ENCODE measurements at regions not wholly inside any gene's neighbourhood (a gene's known extent, or its start where the extent isn't known, plus 50 kb on each side); places are given as distances from the start of the nearest gene placed in this dataset.

DNA sequence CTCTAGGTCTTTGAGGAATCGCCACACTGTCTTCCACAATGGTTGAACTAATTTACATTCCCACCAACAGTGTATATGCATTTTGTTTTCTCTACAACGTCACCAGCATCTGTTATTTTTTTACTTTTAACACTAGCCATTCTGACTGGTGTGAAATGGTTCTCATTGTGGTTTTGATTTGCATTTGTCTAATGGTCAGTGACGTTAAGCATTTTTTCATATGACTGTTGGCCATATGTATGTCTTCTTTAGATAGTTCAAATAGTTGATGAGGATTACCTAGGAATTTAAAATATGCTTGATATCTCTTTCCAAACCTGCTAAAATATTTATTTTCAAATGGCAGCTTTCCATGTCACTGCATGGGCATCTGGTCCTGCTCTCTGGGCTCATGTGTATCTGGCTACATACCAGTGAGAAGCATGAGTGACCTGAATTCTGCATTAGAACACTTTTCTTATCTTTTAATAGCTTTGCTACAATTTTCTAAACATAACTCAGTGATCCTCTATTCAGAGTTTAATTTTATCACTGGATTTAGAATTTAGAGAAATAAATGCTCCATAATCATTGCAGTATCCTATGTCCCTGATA is 95.8 kb upstream of the ADAMTS16 start:
- DNase-seq: no peak

DNA sequence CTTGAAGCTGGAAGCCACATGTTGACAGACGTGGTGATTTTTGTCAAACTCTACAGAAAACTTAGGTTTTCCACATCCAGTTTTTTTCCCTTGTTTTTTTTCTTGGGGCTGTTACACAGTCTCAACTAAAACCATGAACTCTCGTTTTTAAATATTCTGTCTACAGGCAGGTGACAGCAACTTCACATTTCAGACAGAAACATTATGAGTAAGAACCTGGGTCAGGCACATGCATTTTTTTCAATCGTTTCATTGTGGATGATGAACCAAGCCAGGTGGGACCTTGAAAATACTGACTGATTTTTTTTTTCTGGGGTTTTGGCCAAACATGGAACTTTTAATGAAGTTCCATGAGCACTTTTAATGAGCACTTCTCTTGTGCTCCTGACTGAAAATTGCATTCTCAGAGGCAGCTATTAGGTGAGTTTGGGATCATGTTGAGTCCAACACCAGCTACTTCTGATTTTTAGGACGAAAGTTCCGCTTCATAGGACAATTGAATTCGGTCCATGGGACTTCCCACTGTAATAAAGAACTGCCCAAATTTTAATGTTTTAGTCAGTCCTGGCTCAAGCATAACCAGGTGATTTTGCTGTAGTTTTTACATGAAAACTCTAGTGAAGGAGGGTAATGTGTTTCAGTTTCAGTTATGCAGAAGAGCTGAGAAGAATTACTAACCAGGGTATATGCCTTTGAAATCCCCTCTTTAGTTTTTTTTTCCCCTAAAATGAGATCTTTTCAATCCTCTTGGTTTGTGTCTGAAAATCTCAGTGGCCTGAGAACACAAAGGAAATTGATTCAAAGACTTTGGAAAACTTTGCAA is 93.2 kb upstream of the ADAMTS16 start:
- no peak for DNase-seq

DNA sequence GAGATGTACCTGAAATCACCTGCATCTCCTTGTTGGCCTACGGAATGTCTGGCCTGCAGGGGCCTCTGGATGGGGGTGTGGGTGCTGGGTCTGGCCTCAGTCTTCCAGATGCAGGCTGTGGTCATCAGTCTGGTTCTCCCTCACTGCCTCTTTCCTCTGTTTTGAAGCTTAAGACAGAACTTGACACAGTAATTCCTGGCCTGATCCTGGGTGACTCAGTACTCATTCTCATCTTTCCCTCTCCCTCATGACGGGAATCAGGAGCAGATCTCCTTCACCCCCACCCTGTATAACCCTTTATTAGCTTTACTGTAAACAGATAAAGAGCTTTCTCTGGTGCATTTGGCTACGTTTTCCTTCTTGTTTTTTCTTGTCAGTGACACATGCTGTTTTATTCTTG is 89.3 kb upstream of the ADAMTS16 start:
- DNase-seq: no peak

DNA sequence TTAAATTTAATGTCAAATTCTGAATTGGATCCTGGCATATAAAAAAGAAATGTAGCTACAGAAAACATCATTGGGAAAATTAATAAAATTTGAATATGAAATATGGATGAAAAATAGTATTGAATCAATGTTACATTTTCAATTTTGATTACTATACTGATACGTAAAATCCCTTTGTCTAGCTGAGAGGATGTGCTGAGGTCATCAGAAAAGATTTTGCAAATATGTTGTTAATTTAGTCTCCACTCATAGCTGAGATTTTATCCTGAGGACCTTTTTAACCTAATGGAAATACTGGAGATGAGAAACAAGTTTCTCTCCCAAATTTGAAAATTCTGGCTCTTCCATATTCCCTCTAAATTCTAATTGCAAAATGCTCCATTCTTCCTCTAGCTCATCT is 84.4 kb upstream of the ADAMTS16 start:
- no peak for DNase-seq

DNA sequence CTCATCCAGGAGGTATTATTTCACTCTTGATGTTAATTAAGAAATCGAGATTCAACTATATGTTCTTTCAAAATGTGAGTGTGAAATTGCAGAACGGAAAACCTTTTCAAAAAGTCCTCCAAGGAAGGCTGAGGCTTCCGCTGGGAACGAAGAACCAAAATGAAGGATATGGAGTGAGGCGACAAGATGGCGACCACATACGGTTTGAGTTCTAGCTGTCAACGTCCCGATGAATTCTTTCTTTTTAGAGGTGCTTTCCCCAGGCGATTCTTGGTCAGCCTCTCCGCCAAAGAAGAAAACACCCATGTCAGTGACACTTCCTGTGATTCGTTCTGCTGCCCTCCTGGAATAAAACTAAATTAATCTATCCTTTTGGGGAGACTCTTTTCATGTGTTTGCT is 78.3 kb upstream of the ADAMTS16 start:
- no peak for DNase-seq

DNA sequence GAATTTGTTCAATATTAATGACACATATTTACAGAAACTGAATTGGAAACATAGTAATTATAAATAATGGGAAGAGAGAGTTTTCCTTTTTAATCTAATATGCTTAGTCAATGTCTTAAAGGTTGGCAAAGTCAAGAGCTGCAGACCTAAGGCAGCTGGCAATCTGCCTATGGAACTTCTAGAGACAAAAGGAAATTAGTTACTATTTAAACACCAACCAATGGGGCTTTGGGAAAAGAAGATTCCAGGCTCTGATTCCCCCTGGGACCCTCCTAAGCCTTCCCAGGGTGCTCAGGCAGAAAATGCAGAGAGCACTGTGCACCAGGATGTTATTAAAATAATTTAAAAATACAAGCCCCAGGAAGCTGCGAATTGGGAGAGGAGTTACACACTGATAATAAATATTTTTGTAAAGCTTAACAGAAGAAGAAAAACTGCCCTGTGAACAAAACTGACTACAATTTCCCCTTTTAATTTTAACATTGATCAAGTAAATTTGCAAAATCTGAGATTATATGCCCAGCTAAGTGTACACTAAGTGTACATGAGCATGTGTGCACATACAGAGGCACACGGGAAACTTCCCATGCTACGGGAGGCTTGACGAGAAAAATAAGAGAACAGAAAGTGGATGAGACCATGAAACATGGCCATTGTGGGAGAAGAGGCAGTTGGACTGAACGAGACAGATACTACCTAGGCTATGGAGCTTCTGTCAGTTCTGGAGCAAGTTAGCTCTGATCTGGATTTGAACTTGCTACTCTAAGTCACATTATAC is 77.4 kb upstream of the ADAMTS16 start:
- no peak for DNase-seq

GRCh38 chr5:5063533-5063953 is 76.6 kb upstream of the ADAMTS16 start:
- no peak for DNase-seq

- DNase-seq: no peak
Measured at GRCh38 chr5:5065472-5065871, 74.7 kb upstream of the ADAMTS16 start.

- DNase-seq: no peak
Measured at GRCh38 chr5:5066276-5067186, 73.6 kb upstream of the ADAMTS16 start.

DNA sequence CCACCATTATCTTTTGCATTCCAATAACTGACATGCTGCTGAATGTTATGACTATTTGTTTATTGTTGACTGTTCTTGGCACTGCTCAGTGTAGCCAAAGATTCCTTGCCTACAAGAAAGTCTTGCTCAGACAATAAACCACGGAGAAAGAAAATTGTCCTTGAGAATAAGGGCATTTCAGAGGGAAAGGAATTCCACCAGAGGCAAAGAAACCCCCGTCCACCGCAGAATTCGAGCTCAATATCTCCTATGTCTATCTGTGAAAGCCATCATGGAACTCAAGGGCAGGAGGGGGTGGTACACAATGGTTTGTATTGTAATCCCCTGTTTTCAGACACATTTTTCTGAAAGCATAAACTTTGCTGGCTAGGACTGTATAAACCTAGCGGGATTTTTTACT is 70.3 kb upstream of the ADAMTS16 start:
- no peak for DNase-seq

GRCh38 chr5:5071554-5071953 is 68.6 kb upstream of the ADAMTS16 start:
- DNase-seq: no peak

- DNase-seq: no peak
Measured at GRCh38 chr5:5077236-5077635, 62.9 kb upstream of the ADAMTS16 start.

GRCh38 chr5:5078009-5078897 is 61.9 kb upstream of the ADAMTS16 start:
- DNase-seq: no peak

DNA sequence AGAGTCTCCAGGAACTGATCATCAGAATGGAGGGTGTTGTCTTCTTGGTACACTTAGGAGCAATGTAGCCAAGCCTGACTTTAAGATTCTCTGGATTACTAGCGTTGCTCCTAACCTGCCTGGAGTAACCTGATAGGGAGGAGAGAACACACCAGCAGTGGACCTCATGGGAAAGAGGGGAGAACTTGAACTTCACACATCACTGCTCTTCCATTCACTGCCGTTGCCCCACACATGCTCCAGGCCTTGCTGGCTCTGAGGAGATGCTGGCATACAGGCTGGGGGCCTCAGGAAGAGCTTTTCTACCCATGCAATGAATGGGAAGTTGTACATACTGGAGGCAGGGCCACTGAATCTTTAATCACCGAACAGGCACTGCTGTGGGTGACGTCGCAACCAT is 60.3 kb upstream of the ADAMTS16 start:
- DNase-seq: no peak

- DNase-seq: no peak
Measured at GRCh38 chr5:5080790-5081189, 59.3 kb upstream of the ADAMTS16 start.

DNA sequence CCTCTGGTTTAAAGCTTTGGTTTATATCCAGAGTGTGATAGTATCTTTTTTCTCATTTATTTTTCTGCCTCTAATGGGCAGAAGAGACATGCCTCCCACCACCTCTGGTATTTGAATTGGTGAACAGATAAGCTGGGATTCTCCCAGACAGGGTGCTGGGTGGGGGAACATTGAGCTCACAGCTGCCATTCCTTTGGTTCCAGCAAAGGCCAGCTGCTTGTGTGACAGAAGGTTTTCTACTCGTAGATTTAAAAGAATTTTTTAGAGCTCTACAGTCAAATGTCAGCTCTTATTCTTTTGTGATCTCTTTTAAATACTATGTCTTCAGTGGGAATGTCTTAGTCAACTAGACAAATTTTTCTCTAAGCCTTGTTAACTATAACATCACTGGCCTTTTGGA is 54.7 kb upstream of the ADAMTS16 start:
- DNase-seq: no peak

DNA sequence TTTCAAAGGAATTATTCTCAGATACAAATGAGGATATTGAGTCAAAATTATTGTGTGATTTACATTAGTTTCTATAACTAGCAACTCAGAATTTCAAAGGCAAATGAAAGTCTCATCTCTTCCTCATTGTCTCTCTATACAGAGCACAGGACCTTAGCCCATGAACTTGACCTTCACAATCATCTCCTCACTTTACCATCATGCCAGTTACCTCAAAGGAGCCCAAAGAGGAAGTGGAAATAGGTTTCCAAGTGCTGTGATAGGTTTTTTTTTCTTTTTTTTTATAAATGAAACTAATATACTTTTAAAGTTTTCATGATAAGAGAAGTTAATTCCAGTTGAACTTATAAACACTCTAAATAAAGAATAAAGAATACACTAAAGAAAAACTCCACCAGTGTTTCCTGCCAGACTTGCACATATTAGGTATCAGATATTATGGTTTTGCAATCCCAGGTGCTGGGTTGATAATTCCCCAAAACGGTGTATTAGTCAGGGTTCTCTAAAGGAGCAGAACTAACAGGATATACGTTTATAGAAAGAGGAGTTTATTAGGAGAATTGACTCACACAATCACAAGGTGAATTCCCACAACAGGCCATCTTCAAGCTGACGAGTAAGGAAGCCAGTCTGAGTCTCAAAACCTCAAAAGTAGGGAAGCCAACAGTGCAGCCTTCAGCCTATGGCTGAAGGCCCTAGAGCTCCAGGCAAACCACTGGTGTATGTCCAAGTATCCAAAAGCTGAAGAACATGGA is 50.1 kb upstream of the ADAMTS16 start:
- no peak for DNase-seq

Measured in CD4-positive, alpha-beta T cell treated with Interleukin-17A for 1 hour (primary cell).